NCI-H2227 (cell line): ENCODE measurements at regions not wholly inside any gene's neighbourhood (a gene's known extent, or its start where the extent isn't known, plus 50 kb on each side); places are given as distances from the start of the nearest gene placed in this dataset.

Experiments
- DNase-seq: peaks from one replicate; lab custom pipeline; 2025; ENCODE audit not compliant: unreplicated experiment; lab: John Stamatoyannopoulos, UW

DNA sequence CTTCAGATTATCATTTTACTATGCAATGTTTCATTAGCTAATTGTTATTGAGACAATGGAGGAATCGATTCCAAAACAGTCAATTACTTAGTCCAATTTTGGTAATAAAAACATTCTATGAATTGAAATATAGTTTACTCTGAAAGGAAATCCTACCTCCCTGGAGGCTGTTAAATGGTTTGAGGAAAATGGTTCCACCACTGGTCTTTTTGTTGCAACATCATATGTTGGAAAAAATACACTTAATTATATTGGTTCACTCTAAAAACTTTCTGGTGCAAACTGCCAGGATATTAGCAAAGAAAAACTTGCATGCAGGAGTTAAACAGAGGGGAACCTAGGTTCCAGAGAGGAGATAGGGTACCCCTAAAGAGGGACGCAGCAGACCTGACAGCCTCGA, 267.3 kb upstream of the LYZL1 start:
- DNase-seq = no peak

GRCh38 chr10:29022513-29022912, 266.4 kb upstream of the LYZL1 start:
- no peak for DNase-seq

GRCh38 chr10:29023678-29024077, 265.2 kb upstream of the LYZL1 start:
- no peak for DNase-seq

GRCh38 chr10:29026065-29026797, 262.6 kb upstream of the LYZL1 start:
- no peak for DNase-seq

DNA sequence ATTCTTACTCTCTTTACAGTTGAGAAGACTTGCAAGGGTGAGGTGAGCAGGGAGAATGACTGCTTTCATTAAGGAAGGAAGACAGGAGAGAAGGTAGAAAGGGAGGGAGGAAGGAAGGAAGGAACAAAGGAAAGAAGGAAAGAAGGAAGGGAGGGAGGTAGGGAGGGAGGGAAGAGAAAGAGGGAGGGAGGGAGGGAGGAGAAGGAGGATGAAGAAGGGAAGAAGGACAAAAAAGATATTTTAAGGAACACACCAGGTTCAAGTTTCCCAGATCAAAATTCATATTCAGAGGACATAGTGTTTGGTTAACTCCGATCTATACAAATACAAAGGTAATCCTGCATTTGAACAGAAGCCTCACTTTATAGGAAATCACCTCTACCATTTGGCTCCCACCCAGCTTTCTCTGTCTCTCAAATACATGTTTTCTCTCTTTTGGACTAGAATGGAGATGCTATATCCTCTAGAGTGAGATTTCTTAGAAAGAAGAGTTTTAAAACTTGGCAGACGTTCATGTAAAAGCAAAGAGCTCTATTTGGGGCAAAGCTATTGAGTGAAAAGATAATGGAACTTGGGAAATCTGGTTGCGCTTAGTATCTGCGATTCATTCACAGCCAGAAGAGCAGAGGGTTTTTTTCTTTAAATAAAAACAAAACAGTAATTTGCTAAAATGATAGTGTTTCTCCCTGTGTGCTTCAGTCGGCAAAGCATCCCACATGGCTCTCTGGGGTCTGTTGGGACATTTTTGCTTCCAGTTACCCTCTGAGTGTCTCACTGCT, 261.9 kb upstream of the LYZL1 start:
- no peak for DNase-seq

GRCh38 chr10:29028486-29028885, 260.4 kb upstream of the LYZL1 start:
- no peak for DNase-seq

- no peak for DNase-seq
Measured at GRCh38 chr10:29030900-29031299, 258.0 kb upstream of the LYZL1 start.

- no peak for DNase-seq
Measured at GRCh38 chr10:29032169-29032568, 256.7 kb upstream of the LYZL1 start.

- DNase-seq = no peak
Measured at GRCh38 chr10:29033311-29033940, 255.4 kb upstream of the LYZL1 start.

DNA sequence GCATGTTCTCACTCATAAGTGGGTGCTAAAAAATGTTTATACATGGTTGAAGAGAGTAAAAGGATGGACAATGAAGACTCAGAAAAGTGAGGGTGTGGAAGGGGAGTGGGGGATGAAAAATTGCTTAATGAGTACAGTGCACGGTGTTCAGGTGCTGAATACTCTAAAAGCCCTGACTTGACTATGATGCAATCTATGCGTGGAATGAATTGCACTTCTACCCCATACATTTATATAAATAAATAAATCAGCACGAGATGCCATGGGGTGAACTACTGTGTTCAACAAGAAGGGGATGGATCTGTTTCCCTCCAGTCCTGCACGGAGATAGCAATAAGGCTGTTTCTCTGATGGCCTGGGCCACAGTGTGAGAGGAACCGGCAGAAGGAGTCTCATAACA, 254.3 kb upstream of the LYZL1 start:
- no peak for DNase-seq

DNA sequence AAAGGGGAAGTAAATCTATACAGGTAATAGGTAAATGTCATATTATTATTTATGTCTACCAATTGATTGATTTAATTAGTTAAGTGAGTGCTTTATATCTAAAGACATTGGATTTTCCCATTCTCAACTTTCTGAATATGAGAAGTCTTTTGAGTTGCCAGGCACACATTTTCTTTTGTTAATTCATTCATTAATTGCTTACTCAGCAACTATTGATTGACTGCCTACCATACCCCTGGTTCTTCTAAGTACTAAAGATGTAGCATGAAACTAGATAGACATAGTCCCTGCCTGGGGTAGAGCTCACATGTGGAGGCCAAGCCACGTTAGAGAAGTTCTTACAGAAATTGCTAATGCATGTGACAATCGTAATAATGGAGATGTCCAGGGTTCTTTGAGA, 253.1 kb upstream of the LYZL1 start:
- DNase-seq = no peak

DNA sequence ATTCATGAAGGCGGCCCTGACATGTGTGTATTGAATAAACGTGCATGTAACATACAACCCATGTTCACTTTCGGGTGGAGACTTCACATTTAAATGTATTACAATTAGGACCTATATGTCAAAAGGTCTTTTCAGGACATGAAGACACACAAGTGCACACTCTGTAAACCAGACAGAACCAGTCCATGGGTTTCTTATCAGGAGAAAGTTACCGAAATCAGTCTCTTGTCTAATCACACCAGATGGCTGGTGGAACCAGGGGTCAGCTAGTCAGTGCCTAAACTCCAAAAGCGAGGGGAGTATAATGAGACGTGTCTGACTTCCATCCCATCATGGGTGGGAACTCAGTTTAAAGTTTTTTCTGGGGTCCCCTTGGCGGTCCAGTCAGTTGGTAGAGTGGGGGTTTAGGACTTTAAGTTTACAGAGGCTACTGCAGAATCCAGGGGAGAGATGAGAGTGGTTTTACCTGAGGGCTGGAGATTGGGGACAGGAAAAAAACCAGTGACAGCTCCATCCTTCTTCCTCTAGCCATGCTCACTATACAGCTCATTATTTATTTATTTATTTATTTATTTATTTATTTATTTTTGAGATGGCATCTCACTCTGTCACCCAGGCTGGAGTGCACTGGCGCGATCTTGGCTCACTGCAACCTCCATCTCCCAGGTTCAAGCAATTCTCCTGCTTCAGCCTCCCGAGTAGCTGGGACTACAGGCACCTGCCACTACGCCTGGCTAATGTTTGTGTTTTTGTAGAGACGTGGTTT, 251.3 kb upstream of the LYZL1 start:
- no peak for DNase-seq

- no peak for DNase-seq
Measured at GRCh38 chr10:29039091-29039490, 249.8 kb upstream of the LYZL1 start.

DNA sequence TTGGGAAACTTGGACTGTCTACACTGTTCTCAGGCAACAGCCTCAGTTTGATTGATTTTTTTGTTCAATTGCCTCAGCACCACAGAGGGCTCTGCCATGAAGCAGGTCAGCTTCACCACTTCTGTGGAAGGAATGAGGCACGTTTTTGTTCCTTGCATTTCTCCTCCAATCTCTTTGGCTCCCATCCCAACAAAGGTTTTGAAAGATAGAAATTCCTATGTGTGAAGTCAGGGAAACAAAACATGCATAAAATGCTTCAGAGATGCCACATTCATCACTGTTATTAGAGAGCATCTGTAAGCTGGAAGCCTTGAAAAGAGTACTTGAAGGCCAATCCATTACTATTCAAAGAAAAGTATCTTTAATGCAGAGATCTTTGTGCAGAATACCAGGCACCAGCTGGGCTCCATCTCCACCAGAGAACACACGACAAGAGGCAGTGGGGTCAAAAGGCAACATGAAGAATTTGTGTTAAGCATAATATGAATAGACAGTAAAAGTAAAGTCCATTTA, 249.1 kb upstream of the LYZL1 start:
- no peak for DNase-seq

DNA sequence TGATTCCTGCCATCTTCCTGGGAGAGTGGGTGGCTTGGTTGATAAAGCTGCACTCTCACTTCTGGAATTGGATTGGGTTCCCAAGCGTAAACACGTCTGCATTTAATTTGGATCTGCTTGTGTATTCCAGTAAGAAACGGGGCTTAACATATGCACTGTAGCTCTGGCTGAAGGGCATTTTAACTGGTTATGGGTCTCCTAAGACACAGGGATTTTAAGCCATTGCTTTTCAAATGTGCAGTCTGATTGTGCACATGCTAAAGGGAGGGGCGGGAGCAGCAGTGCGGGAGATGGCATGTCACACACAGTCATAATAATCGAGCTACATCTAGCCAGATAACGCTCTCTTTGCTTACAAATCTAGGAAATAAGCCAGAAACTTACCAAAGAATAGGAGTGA, 247.3 kb upstream of the LYZL1 start:
- DNase-seq = no peak

GRCh38 chr10:29048506-29048905, 240.4 kb upstream of the LYZL1 start:
- DNase-seq = no peak

DNA sequence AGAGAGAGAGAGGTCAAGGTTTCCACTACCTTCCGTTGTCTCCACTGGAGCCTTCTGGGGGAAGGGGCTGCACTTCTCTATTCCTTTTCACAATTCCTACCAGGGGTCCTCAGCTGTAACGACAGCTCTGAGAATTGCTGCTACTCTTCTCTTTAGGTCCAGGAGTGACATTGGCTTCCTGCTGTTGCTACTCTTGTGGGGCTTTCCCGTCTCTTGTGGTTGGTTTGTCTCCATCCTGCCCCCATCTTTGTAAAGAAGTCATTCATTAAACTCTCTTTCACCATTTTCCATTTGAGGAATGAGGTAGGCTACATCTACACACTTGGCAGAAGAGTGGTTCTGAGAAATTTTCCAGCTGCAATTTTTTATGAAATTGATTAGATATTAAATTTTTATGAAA, 238.8 kb upstream of the LYZL1 start:
- no peak for DNase-seq

GRCh38 chr10:29055101-29055500, 233.8 kb upstream of the LYZL1 start:
- no peak for DNase-seq

DNA sequence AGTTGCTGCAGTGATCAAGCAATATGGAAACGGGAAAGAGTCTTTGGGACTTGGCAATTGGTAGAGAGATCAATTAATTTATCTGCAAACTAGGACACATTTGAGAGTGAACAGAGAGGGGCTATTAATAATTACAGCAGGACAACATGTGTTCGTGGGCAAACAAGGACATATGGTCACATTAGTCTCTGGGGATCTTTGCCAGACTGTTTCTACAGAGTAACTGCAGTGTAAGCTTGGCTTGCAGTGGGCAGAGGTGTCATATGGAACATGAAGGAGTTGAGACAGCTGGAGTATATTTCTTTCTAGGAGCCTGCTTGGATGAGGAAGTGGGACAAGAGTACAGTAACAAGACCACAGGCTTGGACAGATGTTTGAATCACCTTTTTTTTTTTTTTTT, 232.1 kb upstream of the LYZL1 start:
- DNase-seq = no peak

DNA sequence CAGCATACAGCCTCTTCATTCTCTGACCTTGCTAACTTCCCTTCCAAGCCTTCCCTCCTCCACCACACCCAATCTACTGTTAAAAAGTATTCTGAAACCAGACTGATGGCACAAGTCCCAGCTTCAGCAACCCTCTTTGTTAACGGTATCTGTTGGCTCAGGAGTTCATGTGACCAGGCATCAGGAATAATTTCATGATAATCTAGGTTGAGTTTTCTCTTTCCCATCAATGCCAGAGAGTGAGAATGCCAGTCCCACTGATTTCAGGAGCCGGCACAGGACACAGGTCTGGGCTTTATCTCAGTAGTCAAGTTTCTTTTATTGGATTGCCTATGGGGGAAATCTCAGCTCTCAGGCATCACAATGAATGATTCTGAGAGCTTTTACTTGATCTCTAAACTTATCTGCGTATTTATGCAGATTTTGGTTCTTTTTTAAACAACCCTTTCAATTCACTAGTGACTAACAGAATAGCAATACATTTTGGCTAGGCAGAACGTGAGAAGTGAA, 231.0 kb upstream of the LYZL1 start:
- DNase-seq = no peak
